ENCODE measurements at regions not wholly inside any gene's neighbourhood (a gene's known extent, or its start where the extent isn't known, plus 50 kb on each side); places are given as distances from the start of the nearest gene placed in this dataset.
A peak's percentile ranks its signal among the peaks of the same experiment; 100 is the strongest.

- Histone ChIP-seq H3K4me1 (peaks cover 5% of the 10 kb centered on the region), H3K9me3 (no peaks in the 10 kb centered on the region), H3K4me3 (no peak overlapping the region), H3K27me3 (no peaks in the 10 kb centered on the region), H3K27ac (no peak overlapping the region), H3K36me3 (no peaks in the 10 kb centered on the region)
- intact Hi-C loops (cut with DNase I) = no loop called here
- DNase-seq (ENCODE audit: extremely low spot score in 2 of 2) = no peak
- TF ChIP-seq CTCF (IDR thresholded peaks at IDR 0.05) = no peak
- TF ChIP-seq POLR2AphosphoS5 (IDR thresholded peaks at IDR 0.05; ENCODE audit: insufficient read depth in 1 of 2, low read depth in 1 of 2) = no peak
- TF ChIP-seq POLR2A (IDR thresholded peaks at IDR 0.05) = no peak
Observed at GRCh38 chr4:140304346-140304745, 69.1 kb upstream of the SCOC start.

GRCh38 chr4:140302151-140302859 is 71.1 kb upstream of the SCOC start:
- TF ChIP-seq POLR2A (IDR thresholded peaks at IDR 0.05) = no peak
- TF ChIP-seq POLR2AphosphoS5 (IDR thresholded peaks at IDR 0.05; ENCODE audit: insufficient read depth in 1 of 2, low read depth in 1 of 2) = no peak
- TF ChIP-seq CTCF (IDR thresholded peaks at IDR 0.05) = no peak
- no peak for DNase-seq (ENCODE audit: extremely low spot score in 2 of 2)
- intact Hi-C loops (cut with DNase I) = no loop called here

GRCh38 chr4:140300271-140300970 is 73.0 kb upstream of the SCOC start:
- Histone ChIP-seq H3K9me3 (no peaks in the 10 kb centered on the region), H3K27me3 (no peaks in the 10 kb centered on the region), H3K4me1 (peaks cover 22% of the 10 kb centered on the region), H3K36me3 (no peaks in the 10 kb centered on the region), H3K27ac (no peak overlapping the region), H3K4me3 (no peak overlapping the region)
- TF ChIP-seq POLR2AphosphoS5 (IDR thresholded peaks at IDR 0.05; ENCODE audit: insufficient read depth in 1 of 2, low read depth in 1 of 2) (no peak), POLR2A (IDR thresholded peaks at IDR 0.05) (no peak), CTCF (IDR thresholded peaks at IDR 0.05) (no peak)
- intact Hi-C loops (cut with DNase I) = no loop called here
- DNase-seq (ENCODE audit: extremely low spot score in 2 of 2) = no peak

More at GRCh38 chr4:140302151-140302859, 71.1 kb upstream of the SCOC start:
- Histone ChIP-seq H3K9me3 (no peaks in the 10 kb centered on the region), H3K27me3 (no peaks in the 10 kb centered on the region), H3K27ac (no peak overlapping the region), H3K4me3 (no peak overlapping the region), H3K36me3 (no peaks in the 10 kb centered on the region), H3K4me1 (peaks cover 5% of the 10 kb centered on the region)

- Histone ChIP-seq H3K27me3 (no peaks in the 10 kb centered on the region), H3K4me3 (no peak overlapping the region), H3K9me3 (no peaks in the 10 kb centered on the region), H3K27ac (no peak overlapping the region), H3K36me3 (no peaks in the 10 kb centered on the region), H3K4me1 (peaks cover 22% of the 10 kb centered on the region)
- intact Hi-C loops (cut with DNase I) = no loop called here
- no peak for DNase-seq (ENCODE audit: extremely low spot score in 2 of 2)
- TF ChIP-seq POLR2A (IDR thresholded peaks at IDR 0.05) = no peak
- no peak for TF ChIP-seq CTCF (IDR thresholded peaks at IDR 0.05)
- no peak for TF ChIP-seq POLR2AphosphoS5 (IDR thresholded peaks at IDR 0.05; ENCODE audit: insufficient read depth in 1 of 2, low read depth in 1 of 2)
Observed at GRCh38 chr4:140298001-140298400, 75.4 kb upstream of the SCOC start.

- no peaks in the 10 kb centered on the region for H3K27me3 ChIP-seq
- no peaks in the 10 kb centered on the region for H3K36me3 ChIP-seq
- TF ChIP-seq POLR2A (IDR thresholded peaks at IDR 0.05) (no peak), CTCF (IDR thresholded peaks at IDR 0.05) (no peak), POLR2AphosphoS5 (IDR thresholded peaks at IDR 0.05; ENCODE audit: insufficient read depth in 1 of 2, low read depth in 1 of 2) (no peak)
- H3K4me3 ChIP-seq = no peak overlapping the region
- DNase-seq (ENCODE audit: extremely low spot score in 2 of 2) = no peak
- peaks cover 22% of the 10 kb centered on the region for H3K4me1 ChIP-seq
- intact Hi-C loops (cut with DNase I) = no loop called here
- H3K9me3 ChIP-seq = no peaks in the 10 kb centered on the region
- H3K27ac ChIP-seq = peak overlapping the region; percentile 42
Observed at GRCh38 chr4:140297221-140297570, 76.2 kb upstream of the SCOC start.

Measured in vagina (tissue), 2 donors.